ENCODE measurements at regions not wholly inside any gene's neighbourhood (a gene's known extent, or its start where the extent isn't known, plus 50 kb on each side); places are given as distances from the start of the nearest gene placed in this dataset.

DNA sequence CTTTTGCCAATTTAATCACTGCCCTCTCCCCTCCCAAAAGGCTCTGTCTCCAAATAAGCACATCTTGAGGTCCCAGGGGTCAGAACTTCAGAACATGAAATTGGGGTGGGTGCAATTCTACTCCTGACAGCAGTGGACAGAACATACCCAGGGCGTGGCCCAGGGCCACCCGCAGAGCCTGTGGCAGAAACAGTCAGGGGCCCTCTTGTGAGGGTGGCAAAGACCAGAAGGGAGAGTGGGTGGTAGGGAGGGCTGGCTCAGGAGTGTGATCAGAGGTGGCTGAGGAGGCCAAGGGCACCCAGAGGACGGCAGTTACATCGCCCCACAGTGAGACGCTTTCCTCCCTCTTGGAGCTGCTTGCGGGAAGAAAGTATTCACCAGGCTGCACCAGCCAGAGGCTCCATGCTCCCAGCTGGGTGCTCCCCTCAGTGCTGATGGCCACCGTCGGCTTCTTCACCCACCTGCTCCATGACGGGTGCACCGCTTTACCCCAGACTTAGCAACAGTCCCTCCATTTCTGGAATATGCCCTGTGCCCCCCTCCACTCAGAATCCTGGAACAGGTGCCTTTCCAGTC is 1388.0 kb downstream of the BRD1 start:
- DNase-seq = no peak

- no peak for DNase-seq
Measured at GRCh38 chr22:48438800-48439559, 1388.7 kb downstream of the BRD1 start.

- DNase-seq = no peak
Measured at GRCh38 chr22:48438096-48438495, 1389.6 kb downstream of the BRD1 start.

DNA sequence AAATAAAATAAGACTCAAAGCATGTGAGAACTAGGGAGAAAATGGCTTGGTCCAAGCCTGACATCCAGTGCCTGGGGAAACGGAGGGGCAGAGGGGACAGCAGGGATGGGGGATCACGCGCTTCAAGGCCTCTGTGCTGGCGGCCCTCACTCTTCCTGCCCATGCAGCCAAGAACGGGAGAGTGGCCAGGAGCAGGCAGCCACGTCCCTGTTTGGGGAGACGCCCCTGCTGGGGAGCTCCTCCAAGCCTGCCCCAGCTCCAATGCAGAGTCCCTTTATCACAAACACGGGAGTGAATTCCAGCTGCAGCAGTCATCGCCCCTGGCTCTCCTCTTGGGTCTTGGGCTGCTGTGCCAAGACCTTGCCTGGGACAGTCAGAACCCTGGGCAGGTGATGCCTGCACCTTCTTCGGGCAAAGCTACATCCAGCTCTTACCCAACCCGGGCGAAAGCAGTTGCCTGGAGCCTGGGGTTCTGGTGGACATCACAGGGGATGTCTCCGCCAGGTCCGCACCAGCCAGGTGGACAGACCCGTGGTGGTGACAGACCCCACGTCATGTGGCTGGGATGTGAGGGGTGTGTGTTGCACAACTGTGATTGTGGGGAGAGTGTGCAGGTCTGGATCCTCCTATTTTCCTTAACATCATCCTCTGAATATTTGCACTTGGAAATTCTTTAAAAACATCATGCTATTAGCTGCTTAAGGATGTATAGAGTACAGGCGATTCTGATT is 1391.3 kb downstream of the BRD1 start:
- no peak for DNase-seq

DNA sequence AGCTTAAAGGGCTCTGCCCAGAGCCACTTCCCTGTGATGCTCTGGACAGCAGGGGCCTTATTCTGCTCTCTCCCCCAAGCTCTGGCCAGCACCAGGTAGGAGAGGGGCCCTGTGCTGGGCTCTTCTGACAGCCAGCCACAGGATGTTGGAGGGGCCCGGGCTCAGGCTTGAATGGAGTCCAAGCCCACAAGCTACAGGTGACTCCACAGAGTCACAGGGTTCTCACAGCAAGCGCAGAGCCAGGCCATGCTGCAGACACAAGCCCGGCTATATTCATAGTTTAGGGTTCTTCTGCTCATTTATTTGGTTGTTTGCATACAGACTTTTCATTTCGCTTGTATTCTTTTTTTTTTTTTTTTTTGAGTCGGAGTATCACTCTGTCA is 1392.8 kb downstream of the BRD1 start:
- no peak for DNase-seq

GRCh38 chr22:48434156-48434867 is 1393.4 kb downstream of the BRD1 start:
- no peak for DNase-seq

GRCh38 chr22:48433647-48434046 is 1394.0 kb downstream of the BRD1 start:
- no peak for DNase-seq

- peak in 1 of 51 donors; percentile 12 for DNase-seq
Measured at GRCh38 chr22:48432781-48433518, 1394.7 kb downstream of the BRD1 start.

GRCh38 chr22:48431536-48432315 is 1395.9 kb downstream of the BRD1 start:
- no peak for DNase-seq

DNA sequence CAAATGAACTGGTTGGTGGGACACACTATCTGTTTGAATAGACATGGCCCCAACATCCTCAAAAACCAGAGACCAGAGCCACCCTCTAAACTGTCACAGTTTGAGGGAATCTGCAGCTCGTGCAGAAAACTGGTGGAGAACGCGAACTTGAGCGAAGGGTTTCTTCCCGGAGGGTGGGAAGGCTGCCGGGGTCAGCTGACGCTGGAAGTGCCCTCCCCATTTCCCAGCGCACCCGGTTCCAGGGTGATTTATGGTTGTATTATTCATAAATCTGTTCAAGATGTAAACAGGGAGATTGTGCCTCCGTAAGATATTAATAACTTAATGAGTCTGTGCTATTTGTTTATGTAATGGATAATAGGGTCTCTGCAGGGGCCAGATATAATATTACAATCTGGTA is 1396.7 kb downstream of the BRD1 start:
- no peak for DNase-seq

GRCh38 chr22:48429446-48430020 is 1398.1 kb downstream of the BRD1 start:
- DNase-seq = no peak

DNA sequence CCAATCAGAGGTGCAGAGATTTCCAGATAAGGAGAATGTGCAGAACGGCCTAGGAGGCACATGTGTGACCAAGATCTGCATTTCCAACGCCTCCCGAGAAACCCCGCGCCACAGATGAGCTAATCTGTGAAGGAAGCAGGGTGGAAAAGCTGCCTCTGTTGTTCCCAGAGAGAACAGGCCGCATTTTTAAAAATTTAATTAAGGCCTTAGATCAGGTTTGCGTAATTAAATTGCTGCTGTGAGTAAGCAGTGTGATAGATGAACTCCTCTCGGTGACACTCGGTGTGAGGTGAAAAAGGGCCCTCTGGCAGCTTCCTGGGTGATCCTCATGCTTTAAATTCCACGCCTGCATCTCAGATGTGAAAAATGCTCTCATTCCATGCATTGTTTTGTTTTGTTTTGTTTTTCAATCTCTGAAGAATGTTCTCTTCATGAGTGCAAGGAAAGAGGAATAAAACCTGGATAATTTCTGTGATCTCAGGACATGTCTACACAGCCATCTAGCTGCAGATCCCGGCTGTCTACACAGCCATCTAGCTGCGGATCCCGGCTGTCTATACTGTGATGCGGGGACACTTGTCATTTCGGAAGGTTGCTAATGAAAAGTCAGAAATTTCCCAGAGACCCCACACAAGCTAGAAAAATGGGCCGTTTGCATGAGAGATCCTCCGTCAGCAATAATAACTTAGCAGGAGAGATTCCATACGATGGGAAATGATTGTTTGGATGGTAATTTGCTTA is 1398.9 kb downstream of the BRD1 start:
- no peak for DNase-seq

DNA sequence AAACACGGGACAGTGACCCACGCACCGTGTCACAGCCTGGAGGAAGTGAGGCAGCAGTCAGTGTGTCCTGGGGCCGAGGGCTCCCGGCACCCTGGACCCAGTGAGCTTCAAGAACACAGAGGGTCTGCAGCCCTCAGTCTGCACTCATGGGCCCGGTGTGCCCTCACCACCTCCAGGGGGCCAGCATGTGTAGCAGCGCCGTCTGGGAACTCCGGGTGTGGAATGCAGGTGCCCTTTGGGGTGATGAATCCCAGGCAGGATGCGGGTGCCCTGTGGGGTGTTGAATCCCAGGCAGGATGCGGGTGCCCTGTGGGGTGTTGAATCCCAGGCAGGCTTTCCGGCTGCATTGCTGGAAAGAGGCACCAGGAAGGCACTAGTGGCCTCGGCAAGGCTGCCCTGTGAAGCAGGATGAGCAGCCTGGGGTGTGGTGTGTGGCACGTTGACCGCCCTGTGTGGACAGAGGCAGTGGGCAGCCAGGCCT is 1399.9 kb downstream of the BRD1 start:
- no peak for DNase-seq

DNA sequence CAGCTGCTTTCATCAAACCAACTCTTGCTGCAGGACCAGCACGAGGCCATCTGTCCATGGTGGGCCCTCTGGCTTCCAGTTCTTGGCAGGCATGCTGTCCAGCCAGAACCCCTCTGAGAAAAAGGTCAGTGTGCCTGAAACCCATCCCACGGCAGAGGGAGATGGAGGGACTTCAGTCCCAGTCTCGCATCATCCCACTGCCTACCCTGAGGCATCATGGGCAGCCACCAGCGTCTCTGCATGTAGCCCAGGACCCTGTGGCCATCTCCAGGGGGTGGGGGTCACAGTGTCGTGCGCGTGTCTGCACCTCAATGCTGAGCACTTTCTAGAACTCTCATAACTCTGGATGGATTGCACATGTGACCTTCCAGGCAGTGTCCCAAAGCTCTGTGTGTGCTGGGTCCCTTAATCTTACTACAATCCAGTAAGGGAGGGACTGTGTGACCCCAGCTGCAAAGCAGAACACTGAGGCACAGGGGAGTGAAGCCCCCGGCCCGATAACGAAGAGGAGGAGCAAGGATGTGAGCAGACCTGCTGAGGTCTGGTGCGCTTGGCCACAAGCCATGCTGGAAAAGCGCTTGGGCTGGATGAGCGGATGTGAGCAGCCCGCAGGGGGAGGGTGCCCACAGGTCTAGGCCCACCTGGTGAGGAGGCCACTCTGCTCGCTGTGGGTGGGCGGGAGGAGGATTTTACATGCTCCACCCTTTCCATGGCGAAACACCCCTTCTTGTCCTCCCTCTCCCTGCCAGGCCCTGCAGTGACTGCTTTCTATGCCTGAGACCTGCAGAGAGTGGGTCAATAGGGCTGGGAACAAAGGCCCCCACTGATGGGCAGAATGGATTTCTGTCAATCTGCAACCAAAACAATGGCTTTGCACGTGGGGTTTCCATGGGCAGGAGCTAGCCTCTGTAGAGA is 1401.0 kb downstream of the BRD1 start:
- no peak for DNase-seq

GRCh38 chr22:48425641-48426040 is 1402.0 kb downstream of the BRD1 start:
- DNase-seq = no peak

- no peak for DNase-seq
Measured at GRCh38 chr22:48425091-48425506, 1402.6 kb downstream of the BRD1 start.

DNA sequence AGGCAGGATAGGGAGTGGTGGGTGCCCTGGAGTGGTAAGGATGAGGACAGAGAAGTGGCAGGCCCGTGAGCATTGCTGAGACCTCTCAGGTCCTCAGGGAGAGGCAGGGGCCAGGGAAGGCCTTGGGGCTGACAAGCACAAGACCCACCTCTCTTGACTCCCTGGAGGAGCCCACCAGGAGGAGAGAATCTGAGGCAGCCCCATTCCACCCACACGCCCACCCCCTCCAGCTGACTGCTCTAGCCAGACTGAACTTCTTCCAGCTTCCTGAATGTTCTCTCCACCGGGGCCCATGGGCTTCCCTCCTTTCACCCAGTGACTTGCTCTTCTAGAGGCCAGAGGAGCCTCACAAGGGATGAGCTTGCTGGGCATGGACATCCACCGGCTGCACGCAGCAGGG is 1403.0 kb downstream of the BRD1 start:
- DNase-seq = no peak

DNA sequence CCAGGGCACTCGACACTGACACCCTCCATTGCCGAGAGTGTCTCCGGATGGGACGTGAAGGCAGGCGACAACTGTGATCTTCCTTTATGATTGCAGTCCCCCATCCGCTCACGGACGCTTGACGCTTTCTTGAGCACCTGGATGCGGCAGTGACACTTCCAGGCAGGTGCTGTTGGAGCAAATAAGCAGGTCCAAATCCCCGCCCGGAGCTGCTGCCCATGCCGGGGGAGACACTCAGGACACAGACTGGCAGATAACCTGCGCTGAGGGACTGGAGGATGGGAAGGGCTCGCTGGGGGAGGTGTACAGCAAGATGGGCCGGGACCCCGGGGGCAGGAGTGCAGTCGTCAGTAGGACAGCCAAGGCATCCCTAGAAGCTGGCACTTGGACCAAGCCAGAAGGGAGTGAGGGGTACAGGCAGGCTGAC is 1403.5 kb downstream of the BRD1 start:
- DNase-seq = no peak

All from hypothalamus (tissue), 51 donors.